HepG2 (cell line): ENCODE measurements at regions not wholly inside any gene's neighbourhood (a gene's known extent, or its start where the extent isn't known, plus 50 kb on each side); places are given as distances from the start of the nearest gene placed in this dataset.

Source experiments
- ATAC-seq: fragments of 200-7000 bp; cut with Tn5 transposase; 3 replicates; pipeline ENCODE4 v1.9.1; 2020; ENCODE audit warnings: mild to moderate bottlenecking, moderate library complexity
- BruUV-seq: library from RNA; stranded (reverse); fragments of 400-500 nt; replicated peaks from 2 replicates; lab custom pipeline; 2021; lab: Mats Ljungman, UMichigan
- CTCF ChIA-PET: fragments of 300-600 bp; formaldehyde crosslinking; extraction: SDS; loops from one replicate; lab custom pipeline; 2021; ENCODE audit warnings: low total read pairs, inconsistent platforms, low intra/inter-chr PET ratio; lab: Yijun Ruan, JAX
- POLR2A ChIA-PET: fragments of 350-600 bp; sonication (Branson Sonifier 250); formaldehyde crosslinking; loops from one replicate; lab custom pipeline; 2020; ENCODE audit warnings: antibody characterized with exemption, inconsistent platforms; lab: Yijun Ruan, JAX
- DNase-seq: peaks from one replicate; pipeline ENCODE4 v3.0.0-alpha.2; 2015; ENCODE audit warnings: low spot score
- FAIRE-seq: peaks from 3 replicates; lab custom pipeline; 2011; peaks lifted over from hg19 to GRCh38; lab: Jason Lieb, UNC
- H2AFZ ChIP-seq: one replicate; pipeline ENCODE4 v1.6.1; 2011; ENCODE audit warnings: low read length, inconsistent platforms
- H3K27ac ChIP-seq: fragments of 300-600 bp; 3 replicates; pipeline ENCODE4 v1.8.0; 2011; ENCODE audit warnings: mixed run types, mild to moderate bottlenecking, mixed read lengths, low read length, inconsistent platforms; ENCODE audit not compliant: insufficient read depth; ENCODE audit errors: extremely low read length
- H3K27me3 ChIP-seq, 2 experiments: fragments of 200-600 bp in 1 of 2; 2 replicates in 1 of 2; 3 replicates in 1 of 2; pipeline versions ENCODE4 v1.6.0 to v1.8.0; 2011; ENCODE audit warnings: low read length in 2 of 2, mild to moderate bottlenecking in 2 of 2, moderate library complexity in 2 of 2, inconsistent platforms in 1 of 2; ENCODE audit not compliant: insufficient read depth in 2 of 2, control insufficient read depth in 1 of 2
- H3K36me3 ChIP-seq, 2 experiments: fragments of 200-600 bp in 1 of 2; replicated peaks in 1 of 2; 2 replicates in 1 of 2; 3 replicates in 1 of 2; pipeline versions ENCODE4 v1.5.1 to v1.8.0; 2011; ENCODE audit warnings: low read length in 2 of 2, inconsistent platforms in 1 of 2; ENCODE audit not compliant: insufficient read depth in 2 of 2, control insufficient read depth in 1 of 2
- H3K4me1 ChIP-seq: 2 replicates; pipeline ENCODE4 v1.5.1; 2012; ENCODE audit warnings: low read length, inconsistent platforms; ENCODE audit not compliant: insufficient read depth
- H3K4me2 ChIP-seq: 2 replicates; pipeline ENCODE4 v1.6.0; 2011; ENCODE audit warnings: low read depth, low read length, inconsistent platforms
- H3K4me3 ChIP-seq, 3 experiments: fragments of 200-600 bp in 1 of 3; sonication (generic), shearing (Covaris generic) in 1 of 3; replicated peaks in 1 of 3; 2 replicates each; pipeline ENCODE4 v1.5.1; 2011 to 2016; ENCODE audit warnings: low read length in 3 of 3, inconsistent platforms in 2 of 3, low read depth in 2 of 3, mild to moderate bottlenecking in 2 of 3, control low read depth in 1 of 3, mixed read lengths in 1 of 3; ENCODE audit not compliant: insufficient read depth in 1 of 3
- H3K79me2 ChIP-seq: one replicate; pipeline ENCODE4 v1.6.1; 2011; ENCODE audit warnings: low read length, inconsistent platforms; ENCODE audit not compliant: insufficient read depth
- H3K9ac ChIP-seq: 2 replicates; pipeline ENCODE4 v1.6.0; 2011; ENCODE audit warnings: mild to moderate bottlenecking, low read depth, low read length, inconsistent platforms; ENCODE audit not compliant: insufficient read depth
- H3K9me3 ChIP-seq: 2 replicates; pipeline ENCODE4 v1.5.1; 2012; ENCODE audit warnings: mild to moderate bottlenecking, low read length
- H4K20me1 ChIP-seq: 2 replicates; pipeline ENCODE4 v1.6.0; 2011; ENCODE audit warnings: inconsistent platforms, mild to moderate bottlenecking, low read length, moderate library complexity; ENCODE audit not compliant: insufficient read depth
- CHD2 ChIP-seq: IDR thresholded peaks from 2 replicates; pipeline ENCODE4 v1.6.1; 2011; ENCODE audit warnings: low read depth, low read length, improper control_type of control experiment
- HMG20B ChIP-seq: conservative IDR thresholded peaks from 2 replicates; pipeline ENCODE4 v1.6.1; 2016; ENCODE audit warnings: missing genetic modification reagents, missing compliant biosample characterization
- IRF1 ChIP-seq: sonication (generic); formaldehyde crosslinking; IDR thresholded peaks from 2 replicates; pipeline ENCODE4 v1.4.0; 2020; ENCODE audit warnings: low read depth, mild to moderate bottlenecking, missing genetic modification reagents
- MBNL3 ChIP-seq: fragments of 250-450 bp; sonication (Bioruptor Pico); conservative IDR thresholded peaks from 2 replicates; pipeline ENCODE4 v1.8.0; 2022; ENCODE audit warnings: mild to moderate bottlenecking, inconsistent platforms
- MTERF4 ChIP-seq: sonication (generic); formaldehyde crosslinking; IDR thresholded peaks from 2 replicates; pipeline ENCODE4 v1.8.0; 2023; ENCODE audit warnings: mild to moderate bottlenecking, missing genetic modification reagents
- PAX8 ChIP-seq: sonication (generic); formaldehyde crosslinking; IDR thresholded peaks from 2 replicates; pipeline ENCODE4 v1.8.0; 2022; ENCODE audit warnings: mild to moderate bottlenecking, missing genetic modification reagents, borderline replicate concordance
- PLRG1 ChIP-seq: fragments of 450-650 bp; conservative IDR thresholded peaks from 2 replicates; pipeline ENCODE4 v1.6.1; 2016
- ZBTB26 ChIP-seq: IDR thresholded peaks from 2 replicates; pipeline ENCODE4 v1.6.1; 2016; ENCODE audit warnings: missing compliant biosample characterization, missing genetic modification reagents, borderline replicate concordance
- ZFY ChIP-seq: sonication (generic); formaldehyde crosslinking; IDR thresholded peaks from 2 replicates; pipeline ENCODE4 v1.4.0; 2020; ENCODE audit warnings: missing genetic modification reagents
- ZNF746 ChIP-seq: sonication (generic); formaldehyde crosslinking; IDR thresholded peaks from 2 replicates; pipeline ENCODE4 v1.8.0; 2022; ENCODE audit warnings: mild to moderate bottlenecking, missing genetic modification reagents
- WGBS: methylation state at CpG from one replicate; pipeline ENCODE4 v1.1.6; 2017; ENCODE audit warnings: low lambda C conversion rate; 5-methylcytosine and 5-hydroxymethylcytosine counted together
- in situ Hi-C: cut with HindIII; loops from 2 replicates; pipeline ENCODE4 v1.10.0; 2017; ENCODE audit warnings: low pct_unique_long_range_greater_than_20kb; ENCODE audit not compliant: extremely low pct_ligation_motif_present
- intact Hi-C: fragments of 100-400 bp; cut with micrococcal nuclease; formaldehyde crosslinking; loops from one replicate; pipeline ENCODE4 v1.10.0; 2022; ENCODE audit not compliant: unreplicated experiment

- in situ Hi-C loops: no loop called here
- intact Hi-C loops: loop anchor here (5.0 kb wide), 1 partner anchor 587 kb away; no protein-coding TSS in a partner anchor
- TF ChIP-seq ZNF746 (no peak), HMG20B (no peak), CHD2 (no peak), MTERF4 (no peak), PAX8 (CRISPR knock-in tag) (no peak), ZFY (CRISPR knock-in tag) (no peak), MBNL3 (CRISPR knock-in tag) (no peak), ZBTB26 (CRISPR knock-in tag) (no peak), IRF1 (CRISPR knock-in tag) (no peak), PLRG1 (no peak)
- ChIA-PET CTCF (no interaction called here), POLR2A (no interaction called here)
- no peak for FAIRE-seq
- Histone ChIP-seq H3K4me3 (no peak overlapping the region), H3K9me3 (no peaks in the 10 kb centered on the region), H3K9ac (no peak overlapping the region), H3K27me3 (no peaks in the 10 kb centered on the region), H3K27ac (no peak overlapping the region), H3K79me2 (no peaks in the 10 kb centered on the region), H3K36me3 (no peaks in the 10 kb centered on the region), H3K4me2 (no peak overlapping the region), H2AFZ (no peak overlapping the region), H4K20me1 (no peaks in the 10 kb centered on the region), H3K4me1 (no peaks in the 10 kb centered on the region)
- ATAC-seq: no peak
- no peak for DNase-seq
- no TSS peak for BruUV-seq
- WGBS: 1% methylated on average over 4 of the region's 4 CpGs
Measured at GRCh38 chr16:56109994-56110393, 81.3 kb upstream of the GNAO1 start.
